Sciatic nerve (tissue), 2 donors: ENCODE measurements at regions not wholly inside any gene's neighbourhood (a gene's known extent, or its start where the extent isn't known, plus 50 kb on each side); places are given as distances from the start of the nearest gene placed in this dataset.

Experiments
- ATAC-seq: fragments of 200-7000 bp; cut with Tn5 transposase; one replicate; pipeline ENCODE4 v1.9.1; 2020; ENCODE audit warnings: mild to moderate bottlenecking, moderate library complexity
- DNase-seq: peaks from one replicate; pipeline ENCODE4 v3.0.0-alpha.2; 2020; ENCODE audit warnings: low spot score
- intact Hi-C: fragments of 100-400 bp; cut with DNase I; formaldehyde crosslinking; loops from one replicate; pipeline ENCODE4 v1.14.2; 2022
- donor health status: DM: no; HTN: no; CAD: no.
- donor health status: DM: no; HTN: no; CAD: no.

DNA sequence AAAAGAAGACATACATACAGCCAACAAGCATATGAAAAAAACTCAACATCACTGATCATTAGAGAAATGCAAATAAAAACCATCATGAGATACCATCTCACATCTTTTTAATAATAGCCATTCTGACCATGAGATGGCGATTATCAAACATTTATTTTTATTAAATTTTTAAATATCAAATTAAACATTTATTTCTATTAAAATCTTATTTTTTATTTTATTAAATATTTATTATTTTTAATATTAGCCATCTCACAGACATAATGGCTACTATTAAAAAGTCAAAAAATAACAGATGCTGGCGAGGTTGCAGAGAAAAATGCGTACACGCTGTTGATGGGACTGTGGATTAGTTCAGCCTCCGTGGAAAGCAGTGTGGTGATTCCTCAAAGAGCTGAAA lies 264.8 kb upstream of the TENM4 start:
- ATAC-seq = no peak

DNA sequence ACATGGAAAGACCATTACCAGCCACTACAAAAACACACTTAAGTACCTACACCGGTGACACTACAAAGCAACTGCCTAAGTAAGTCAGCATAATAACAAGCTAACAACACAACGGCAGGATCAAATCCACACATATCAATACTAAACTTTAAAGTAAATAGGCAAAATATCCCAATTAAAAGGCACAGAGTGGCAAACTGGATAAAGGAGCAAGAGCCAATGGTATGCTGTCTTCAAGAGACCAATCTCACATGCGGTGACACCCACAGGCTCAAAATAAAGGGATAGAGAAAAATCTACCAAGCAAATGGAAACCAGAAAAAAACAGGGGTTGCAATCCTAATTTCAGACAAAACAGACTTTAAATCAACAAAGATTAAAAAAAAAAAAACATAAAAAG lies 261.5 kb upstream of the TENM4 start:
- ATAC-seq (no peak), DNase-seq (no peak)
- intact Hi-C loops = no loop called here

More for the DNA sequence above, 264.8 kb upstream of the TENM4 start:
- intact Hi-C loops = no loop called here
- DNase-seq = no peak

DNA sequence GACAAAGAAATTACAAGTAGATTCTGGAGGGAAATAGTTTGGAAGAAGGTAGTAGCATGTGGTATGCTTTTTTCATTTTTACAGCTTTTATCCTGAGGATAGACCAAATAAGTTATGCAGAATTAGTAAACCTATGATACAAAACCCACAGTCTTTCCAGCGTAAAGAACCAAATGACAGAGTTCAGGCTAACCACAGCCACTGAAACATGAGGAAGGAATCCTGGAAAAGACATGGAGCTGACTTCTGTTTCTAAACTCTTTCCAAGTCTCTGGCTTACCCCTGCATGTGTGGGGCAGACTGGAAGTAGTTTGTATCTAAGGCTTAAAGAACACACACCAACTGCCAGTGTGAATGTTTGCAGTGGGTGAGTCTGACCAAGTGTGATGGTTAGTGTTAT lies 258.4 kb upstream of the TENM4 start:
- intact Hi-C loops = no loop called here
- no peak for ATAC-seq
- DNase-seq = no peak

GRCh38 chr11:79697905-79698304 lies 257.1 kb upstream of the TENM4 start:
- intact Hi-C loops = no loop called here

GRCh38 chr11:79694368-79694767 lies 253.5 kb upstream of the TENM4 start:
- DNase-seq (no peak), ATAC-seq (no peak)
- intact Hi-C loops = no loop called here

More at GRCh38 chr11:79697905-79698304, 257.1 kb upstream of the TENM4 start:
- no peak for ATAC-seq
- DNase-seq = no peak

DNA sequence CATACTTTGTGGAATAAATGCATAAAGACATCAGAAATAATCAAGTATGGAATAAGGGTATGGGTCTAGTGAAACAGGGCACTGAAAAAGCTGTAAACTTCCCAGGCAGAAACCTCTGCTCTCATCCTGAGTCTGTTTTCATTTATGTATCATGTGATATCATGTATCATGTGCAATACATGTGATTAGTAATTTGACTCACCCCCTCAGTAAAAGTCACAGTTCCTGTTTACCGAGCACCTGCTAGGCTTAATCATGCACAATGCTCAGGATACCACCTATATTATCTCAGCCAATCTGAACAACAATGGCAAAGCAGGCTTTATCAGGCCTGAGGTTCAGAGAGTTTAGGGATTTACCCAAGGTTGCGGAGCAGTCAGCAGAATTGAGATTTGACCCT lies 250.6 kb upstream of the TENM4 start:
- ATAC-seq (no peak), DNase-seq (no peak)
- intact Hi-C loops = no loop called here

- ATAC-seq = no peak
- intact Hi-C loops = no loop called here
- no peak for DNase-seq
Observed at GRCh38 chr11:79686703-79687419, 246.0 kb upstream of the TENM4 start.

DNA sequence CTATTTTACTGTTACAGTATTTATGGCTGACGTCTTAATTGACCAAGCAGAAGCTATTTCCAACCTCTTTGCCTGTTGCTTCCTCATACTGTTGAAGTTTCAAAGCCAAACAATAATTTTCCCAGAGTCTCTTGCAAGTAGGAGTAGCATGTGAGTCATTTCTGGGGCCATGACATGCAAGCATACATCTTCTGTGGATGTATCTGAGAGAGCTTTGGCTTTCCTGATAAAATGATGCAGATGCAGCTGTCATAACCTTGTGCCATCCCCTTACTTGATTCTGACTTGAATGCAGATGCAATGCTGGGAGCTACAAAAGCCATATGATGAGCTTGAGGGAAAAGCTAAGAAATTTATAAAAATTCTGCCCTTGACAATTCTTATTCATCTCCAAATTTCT lies 243.1 kb upstream of the TENM4 start:
- intact Hi-C loops = no loop called here
- no peak for DNase-seq
- no peak for ATAC-seq

DNA sequence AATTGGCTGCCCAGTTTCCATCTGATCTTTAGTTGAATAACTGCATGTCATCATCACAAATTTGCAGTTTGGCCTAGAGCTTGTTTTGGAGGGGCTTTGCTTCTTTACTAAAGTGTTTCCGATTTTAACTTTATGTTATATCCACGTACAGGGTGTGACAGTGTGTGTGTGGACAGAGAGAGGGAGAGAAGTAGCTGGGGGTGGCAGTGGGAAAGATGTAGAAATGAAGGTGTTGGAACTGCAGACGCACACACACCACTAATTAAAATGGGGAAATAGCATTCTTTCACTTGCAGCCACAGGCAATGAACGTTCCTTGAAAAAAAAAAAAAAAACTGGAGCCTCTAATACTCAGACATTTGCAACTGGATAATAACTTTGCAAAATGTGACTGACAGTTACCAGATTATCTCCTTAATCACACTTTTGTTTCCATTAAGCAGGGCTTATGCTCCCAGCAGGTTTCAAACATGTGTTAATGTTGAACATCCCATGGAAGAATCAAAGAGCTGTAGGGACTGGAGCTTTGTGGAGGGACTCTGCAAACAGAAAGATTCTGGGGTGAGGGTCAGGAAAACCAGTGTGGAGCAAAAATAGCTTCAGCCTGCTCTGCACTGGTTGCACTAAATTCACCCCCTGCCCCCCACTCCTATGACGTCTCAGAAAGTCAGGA lies 238.1 kb upstream of the TENM4 start:
- DNase-seq (no peak), ATAC-seq (no peak)
- intact Hi-C loops = no loop called here

DNA sequence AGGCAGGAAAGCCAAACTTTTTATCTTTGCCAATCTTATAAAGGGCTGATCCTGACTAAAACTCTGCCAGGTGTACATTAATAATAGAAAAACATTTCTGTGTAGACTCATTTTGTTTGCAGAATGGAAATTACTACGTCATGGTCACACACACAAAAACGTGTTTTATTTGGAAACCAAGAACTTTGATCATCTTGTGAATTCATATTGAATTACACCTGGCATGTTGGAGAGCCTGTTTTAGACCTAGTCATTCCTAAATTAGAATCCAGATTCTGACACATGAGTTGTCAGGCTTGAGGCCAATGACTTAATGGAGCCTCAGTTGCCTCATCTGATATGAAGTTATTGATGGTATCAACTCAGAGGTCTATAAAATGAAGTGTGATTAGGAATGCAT lies 235.6 kb upstream of the TENM4 start:
- DNase-seq (no peak), ATAC-seq (no peak)
- intact Hi-C loops = no loop called here

DNA sequence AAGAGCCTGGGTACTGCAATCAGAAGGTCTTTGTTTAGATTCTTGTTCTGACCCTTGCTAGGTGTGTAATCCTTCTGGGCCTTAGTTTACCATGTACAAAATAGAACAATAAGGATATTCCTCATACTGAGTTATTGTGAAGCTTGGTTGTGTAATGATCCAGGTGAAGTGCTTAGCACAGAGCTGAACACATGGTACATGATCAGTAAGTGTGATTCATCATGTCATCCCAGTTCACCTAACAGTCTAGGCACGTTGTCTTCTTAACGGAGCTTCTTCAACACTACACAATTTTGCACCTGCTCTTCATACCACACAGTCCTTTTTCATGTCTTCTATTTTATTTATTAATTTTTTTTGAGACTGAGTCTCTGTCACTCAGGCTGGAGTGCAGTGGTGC lies 234.3 kb upstream of the TENM4 start:
- intact Hi-C loops = no loop called here
- no peak for DNase-seq
- ATAC-seq = no peak

- DNase-seq = no peak
- intact Hi-C loops = no loop called here
- no peak for ATAC-seq
Observed at GRCh38 chr11:79672786-79673185, 232.0 kb upstream of the TENM4 start.

- DNase-seq (no peak), ATAC-seq (no peak)
- intact Hi-C loops = no loop called here
Observed at GRCh38 chr11:79671401-79671800, 230.6 kb upstream of the TENM4 start.

GRCh38 chr11:79670882-79671281 lies 230.1 kb upstream of the TENM4 start:
- DNase-seq = no peak
- ATAC-seq = no peak
- intact Hi-C loops = no loop called here

- DNase-seq = no peak
- no peak for ATAC-seq
- intact Hi-C loops = no loop called here
Observed at GRCh38 chr11:79668575-79668974, 227.7 kb upstream of the TENM4 start.

GRCh38 chr11:79667380-79667779 lies 226.6 kb upstream of the TENM4 start:
- ATAC-seq (no peak), DNase-seq (no peak)
- intact Hi-C loops = no loop called here

- intact Hi-C loops = no loop called here
- ATAC-seq (no peak), DNase-seq (no peak)
Observed at GRCh38 chr11:79663017-79663416, 222.2 kb upstream of the TENM4 start.

DNA sequence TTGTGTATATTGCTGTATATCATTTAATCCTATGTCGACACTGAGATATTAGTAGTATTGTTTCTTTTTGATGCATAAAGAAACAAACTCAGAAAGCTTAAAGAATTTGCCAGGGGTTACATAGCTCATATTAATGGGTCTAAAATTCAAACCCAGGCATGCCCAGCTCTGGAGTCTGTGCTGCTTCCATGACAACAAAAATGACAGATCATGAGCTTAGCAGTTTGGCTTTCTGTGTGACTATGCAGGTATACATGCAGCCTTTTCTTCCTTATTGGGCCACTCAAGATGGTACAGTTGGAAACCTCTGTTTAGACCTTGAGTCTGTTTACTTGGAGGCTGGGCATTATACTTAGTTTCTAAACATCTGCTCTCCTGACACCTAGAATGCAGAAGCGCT lies 220.5 kb upstream of the TENM4 start:
- DNase-seq (no peak), ATAC-seq (no peak)
- intact Hi-C loops = no loop called here

DNA sequence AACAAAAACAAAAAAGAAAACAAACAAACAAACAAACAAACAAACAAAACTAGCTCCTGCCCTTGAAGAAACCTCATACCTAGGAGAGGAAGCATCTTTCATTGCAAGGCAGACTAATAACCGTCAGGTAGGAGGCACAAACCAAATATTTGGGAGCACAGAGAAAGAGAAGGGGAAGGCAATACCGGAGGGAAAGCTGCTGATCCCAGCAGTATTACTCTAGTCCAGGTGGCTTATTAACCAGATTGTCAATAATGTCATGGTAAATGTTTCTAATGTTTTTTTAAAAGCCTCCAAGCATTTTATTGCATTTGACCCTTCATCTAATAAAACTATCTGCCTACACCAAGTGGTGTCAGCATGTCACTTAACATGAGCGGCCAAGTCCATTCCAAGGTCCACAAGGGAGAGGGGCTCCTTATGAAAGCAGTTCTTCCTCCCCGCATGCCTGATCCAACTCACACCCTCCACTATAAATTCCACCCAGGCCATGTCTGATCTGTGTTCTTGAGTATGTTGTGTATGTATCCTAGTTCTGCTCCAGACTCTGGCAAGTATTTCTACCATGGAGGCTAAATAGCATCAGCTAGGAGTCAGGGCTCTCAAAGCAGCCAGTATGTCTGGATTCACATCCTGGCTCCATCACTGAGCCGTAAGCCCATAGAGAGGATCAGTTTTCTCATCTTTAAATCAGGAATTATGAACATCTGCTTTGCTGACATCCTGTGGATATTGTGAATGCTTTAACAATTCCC lies 208.1 kb upstream of the TENM4 start:
- intact Hi-C loops = no loop called here
- ATAC-seq = no peak

DNA sequence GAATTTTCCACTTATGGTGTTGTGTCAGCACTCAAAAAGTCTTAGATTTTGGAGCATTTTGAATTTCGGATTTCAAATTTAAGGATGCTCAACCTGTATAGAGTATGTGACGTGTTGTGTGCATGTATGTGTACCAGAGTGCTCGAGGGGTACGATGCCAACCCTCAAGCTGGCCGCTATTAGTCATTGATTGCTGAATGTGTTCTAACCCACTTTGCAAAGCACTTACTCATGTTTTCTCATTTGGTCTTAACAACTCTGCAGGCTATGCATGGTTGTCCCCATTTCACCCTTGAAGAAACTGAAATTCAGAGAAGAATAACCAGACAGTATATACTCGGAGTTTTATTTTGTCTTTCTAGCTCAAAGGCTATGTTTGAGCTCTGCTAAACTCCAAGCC lies 196.4 kb upstream of the TENM4 start:
- DNase-seq (no peak), ATAC-seq (no peak)
- intact Hi-C loops = no loop called here

More for the DNA sequence above, 208.1 kb upstream of the TENM4 start:
- DNase-seq = no peak
